Vagina (tissue), 2 donors: ENCODE measurements at regions not wholly inside any gene's neighbourhood (a gene's known extent, or its start where the extent isn't known, plus 50 kb on each side); places are given as distances from the start of the nearest gene placed in this dataset.
"Not testable (repeated sequence)": the region's sequence is repeated elsewhere in the genome, so short reads cannot be mapped to it uniquely, and the experiment has no call there.

Source experiments
- DNase-seq, 2 donors: peaks; one replicate each; pipeline ENCODE4 v3.0.0-alpha.2; 2017; ENCODE audit errors: extremely low spot score in 2 of 2
- H3K27ac ChIP-seq: fragments of 200-600 bp; sonication (generic); one replicate; pipeline ENCODE4 v1.5.1; 2019
- H3K27me3 ChIP-seq: fragments of 200-600 bp; sonication (generic); one replicate; pipeline ENCODE4 v1.5.1; 2019
- H3K36me3 ChIP-seq, 2 donors: fragments of 200-600 bp; sonication (generic); one replicate each; pipeline ENCODE4 v1.5.1; 2017 to 2019
- H3K4me1 ChIP-seq: fragments of 200-600 bp; sonication (generic); one replicate; pipeline ENCODE4 v1.5.1; 2019
- H3K4me3 ChIP-seq, 2 donors: fragments of 200-600 bp; sonication (generic); 1 replicate in 1 of 2; 2 replicates in 1 of 2; pipeline ENCODE4 v1.5.1; 2016 to 2019
- H3K9me3 ChIP-seq: fragments of 200-600 bp; sonication (generic); one replicate; pipeline ENCODE4 v1.5.1; 2019
- CTCF ChIP-seq, 3 experiments: fragments of 450-650 bp in 2 of 3; fragments of 200-600 bp in 1 of 3; sonication (generic) in 1 of 3; IDR thresholded peaks; one replicate each; pipeline ENCODE4 v1.5.1; 2017 to 2019; ENCODE audit warnings: antibody characterized with exemption in 3 of 3, mild to moderate bottlenecking in 2 of 3, moderate library complexity in 2 of 3
- POLR2A ChIP-seq, 2 donors: fragments of 450-650 bp; IDR thresholded peaks; one replicate each; pipeline ENCODE4 v1.6.1; 2017; ENCODE audit warnings: antibody characterized with exemption in 2 of 2, mild to moderate bottlenecking in 2 of 2, moderate library complexity in 2 of 2
- POLR2AphosphoS5 ChIP-seq, 2 donors: sonication (generic); formaldehyde crosslinking; IDR thresholded peaks; one replicate each; pipeline ENCODE4 v1.9.0; 2017; ENCODE audit warnings: antibody characterized with exemption in 2 of 2, mild to moderate bottlenecking in 2 of 2, low read depth in 1 of 2; ENCODE audit not compliant: insufficient read depth in 1 of 2
- intact Hi-C: fragments of 100-400 bp; cut with DNase I; formaldehyde crosslinking; loops from one replicate; pipeline ENCODE4 v1.15.1; 2023

GRCh38 chr5:82436291-82436690, 158.1 kb upstream of the RPS23 start:
- Histone ChIP-seq H3K4me1 (no peaks in the 10 kb centered on the region), H3K4me3 (no peak overlapping the region), H3K9me3 (no peaks in the 10 kb centered on the region), H3K27ac (no peak overlapping the region), H3K27me3 (no peaks in the 10 kb centered on the region), H3K36me3 (no peaks in the 10 kb centered on the region)
- intact Hi-C loops, result no loop called here
- no peak for TF ChIP-seq POLR2AphosphoS5 (IDR thresholded peaks at IDR 0.05; ENCODE audit: insufficient read depth in 1 of 2, low read depth in 1 of 2)
- no peak for TF ChIP-seq POLR2A (IDR thresholded peaks at IDR 0.05)
- no peak for TF ChIP-seq CTCF (IDR thresholded peaks at IDR 0.05)
- no peak for DNase-seq

DNA sequence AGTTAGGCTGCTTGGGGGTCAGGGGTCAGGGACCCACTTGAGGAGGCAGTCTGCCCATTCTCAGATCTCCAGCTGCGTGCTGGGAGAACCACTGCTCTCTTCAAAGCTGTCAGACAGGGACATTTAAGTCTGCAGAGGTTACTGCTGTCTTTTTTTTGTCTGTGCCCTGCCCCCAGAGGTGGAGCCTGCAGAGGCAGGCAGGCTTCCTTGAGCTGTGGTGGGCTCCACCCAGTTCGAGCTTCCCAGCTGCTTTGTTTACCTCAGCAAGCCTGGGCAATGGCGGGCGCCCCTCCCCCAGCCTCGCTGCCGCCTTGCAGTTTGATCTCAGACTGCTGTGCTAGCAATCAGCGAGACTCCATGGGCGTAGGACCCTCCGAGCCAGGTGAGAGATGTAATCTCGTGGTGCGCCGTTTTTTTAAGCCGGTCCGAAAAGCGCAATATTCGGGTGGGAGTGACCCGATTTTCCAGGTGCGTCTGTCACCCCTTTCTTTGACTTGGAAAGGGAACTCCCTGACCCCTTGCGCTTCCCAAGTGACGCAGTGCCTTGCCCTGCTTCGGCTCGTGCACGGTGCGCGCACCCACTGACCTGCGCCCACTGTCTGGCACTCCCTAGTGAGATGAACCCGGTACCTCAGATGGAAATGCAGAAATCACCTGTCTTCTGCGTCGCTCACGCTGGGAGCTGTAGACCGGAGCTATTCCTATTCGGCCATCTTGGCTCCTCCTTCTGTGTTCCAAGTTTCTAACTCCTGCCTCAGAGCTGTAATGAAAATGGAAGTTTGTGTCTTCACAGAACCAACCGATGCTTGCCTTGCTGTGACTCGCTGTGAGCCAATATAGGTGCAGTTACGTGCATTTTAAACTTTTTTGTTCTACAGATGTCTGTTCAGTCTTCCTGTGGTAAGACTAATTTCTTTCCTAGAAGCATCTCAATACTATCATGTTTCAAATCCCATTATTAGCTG, 156.8 kb upstream of the RPS23 start:
- H3K4me3 ChIP-seq, DNase-seq, H3K27ac ChIP-seq, H3K36me3 ChIP-seq, H3K27me3 ChIP-seq, intact Hi-C loops, H3K4me1 ChIP-seq, H3K9me3 ChIP-seq: not testable (repeated sequence)

GRCh38 chr5:82426464-82427154, 148.5 kb upstream of the RPS23 start:
- H3K27ac ChIP-seq, result no peak overlapping the region
- H3K9me3 ChIP-seq, result no peaks in the 10 kb centered on the region
- DNase-seq, result no peak
- H3K36me3 ChIP-seq, result no peaks in the 10 kb centered on the region
- H3K4me1 ChIP-seq, result no peaks in the 10 kb centered on the region
- no peak overlapping the region for H3K4me3 ChIP-seq
- TF ChIP-seq CTCF (IDR thresholded peaks at IDR 0.05) (no peak), POLR2A (IDR thresholded peaks at IDR 0.05) (no peak), POLR2AphosphoS5 (IDR thresholded peaks at IDR 0.05; ENCODE audit: insufficient read depth in 1 of 2, low read depth in 1 of 2) (no peak)
- intact Hi-C loops, result no loop called here
- H3K27me3 ChIP-seq, result no peaks in the 10 kb centered on the region

- TF ChIP-seq POLR2AphosphoS5 (IDR thresholded peaks at IDR 0.05; ENCODE audit: insufficient read depth in 1 of 2, low read depth in 1 of 2), result no peak
- no peak for TF ChIP-seq POLR2A (IDR thresholded peaks at IDR 0.05)
- Histone ChIP-seq H3K36me3 (no peaks in the 10 kb centered on the region), H3K9me3 (no peaks in the 10 kb centered on the region), H3K27me3 (no peaks in the 10 kb centered on the region), H3K27ac (no peak overlapping the region), H3K4me3 (no peak overlapping the region), H3K4me1 (no peaks in the 10 kb centered on the region)
- no peak for DNase-seq
- intact Hi-C loops, result no loop called here
Observed at GRCh38 chr5:82425591-82425990, 147.4 kb upstream of the RPS23 start.

DNA sequence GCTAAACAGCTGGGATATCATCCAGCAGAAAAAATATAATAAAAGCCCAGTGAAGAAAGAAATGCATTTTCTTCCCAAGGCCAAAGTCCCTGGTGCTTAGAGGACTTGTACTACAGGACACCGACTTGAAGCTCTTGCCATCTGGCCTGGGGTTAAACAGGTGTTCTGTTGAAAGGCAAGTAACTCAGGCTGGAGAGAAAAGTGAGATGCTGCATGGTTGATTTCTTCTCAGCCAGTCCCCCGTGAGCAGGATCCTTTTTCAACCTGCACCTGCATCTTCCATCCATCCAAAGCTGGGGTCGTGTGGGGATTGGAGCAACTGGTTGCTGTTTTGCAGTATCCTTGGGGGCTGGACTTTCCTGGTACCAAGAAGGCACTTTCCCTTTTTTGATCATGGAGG, 146.1 kb upstream of the RPS23 start:
- no peaks in the 10 kb centered on the region for H3K4me1 ChIP-seq
- no peaks in the 10 kb centered on the region for H3K36me3 ChIP-seq
- no peaks in the 10 kb centered on the region for H3K9me3 ChIP-seq
- no peak overlapping the region for H3K4me3 ChIP-seq
- TF ChIP-seq POLR2AphosphoS5 (IDR thresholded peaks at IDR 0.05; ENCODE audit: insufficient read depth in 1 of 2, low read depth in 1 of 2) (no peak), CTCF (IDR thresholded peaks at IDR 0.05) (no peak), POLR2A (IDR thresholded peaks at IDR 0.05) (no peak)
- no peak overlapping the region for H3K27ac ChIP-seq
- intact Hi-C loops, result no loop called here
- DNase-seq, result no peak
- no peaks in the 10 kb centered on the region for H3K27me3 ChIP-seq

- no peaks in the 10 kb centered on the region for H3K9me3 ChIP-seq
- H3K27ac ChIP-seq, result no peak overlapping the region
- H3K27me3 ChIP-seq, result no peaks in the 10 kb centered on the region
- no peak for TF ChIP-seq POLR2AphosphoS5 (IDR thresholded peaks at IDR 0.05; ENCODE audit: insufficient read depth in 1 of 2, low read depth in 1 of 2)
- TF ChIP-seq POLR2A (IDR thresholded peaks at IDR 0.05), result no peak
- no peak for TF ChIP-seq CTCF (IDR thresholded peaks at IDR 0.05)
- H3K36me3 ChIP-seq, result no peaks in the 10 kb centered on the region
- intact Hi-C loops, result no loop called here
- no peak overlapping the region for H3K4me3 ChIP-seq
- no peaks in the 10 kb centered on the region for H3K4me1 ChIP-seq
- no peak for DNase-seq
Observed at GRCh38 chr5:82422751-82423181, 144.6 kb upstream of the RPS23 start.
